ENCODE measurements at regions not wholly inside any gene's neighbourhood (a gene's known extent, or its start where the extent isn't known, plus 50 kb on each side); places are given as distances from the start of the nearest gene placed in this dataset.
"Not testable (repeated sequence)": the region's sequence is repeated elsewhere in the genome, so short reads cannot be mapped to it uniquely, and the experiment has no call there.

GRCh38 chr2:42987112-42987922 is 194.9 kb upstream of the HAAO start:
- DNase-seq: no peak

- no peak for DNase-seq
Measured at GRCh38 chr2:42984617-42985016, 192.2 kb upstream of the HAAO start.

GRCh38 chr2:42984081-42984480 is 191.7 kb upstream of the HAAO start:
- DNase-seq: no peak

GRCh38 chr2:42980764-42981416 is 188.5 kb upstream of the HAAO start:
- DNase-seq: no peak

- no peak for DNase-seq
Measured at GRCh38 chr2:42979870-42980763, 187.7 kb upstream of the HAAO start.

GRCh38 chr2:42979416-42979869 is 187.1 kb upstream of the HAAO start:
- DNase-seq: no peak

DNA sequence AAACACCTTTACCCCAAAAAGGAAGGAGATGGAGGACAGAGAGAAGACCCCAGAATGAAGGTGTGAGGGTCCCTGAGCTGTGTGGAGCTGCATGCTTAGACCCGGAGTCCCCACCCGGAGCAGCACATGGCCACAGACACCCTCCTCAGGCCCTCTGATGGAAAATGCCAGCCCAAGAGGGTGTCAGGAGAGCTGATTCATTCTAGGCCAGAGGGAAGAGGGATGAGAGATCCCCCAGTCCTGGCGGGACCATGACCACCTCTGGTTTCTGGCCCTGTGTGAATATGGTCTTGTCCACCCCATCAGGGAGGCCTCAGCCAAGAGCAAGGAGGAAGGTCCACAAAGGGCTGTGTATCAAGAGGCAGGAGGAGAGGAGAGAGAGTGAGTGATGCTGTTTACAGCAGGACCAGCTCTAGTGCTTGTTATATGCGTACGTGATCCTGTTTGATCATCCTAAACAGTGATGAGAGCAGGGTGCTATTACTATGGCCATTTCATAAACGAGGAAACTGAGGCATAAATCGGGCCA is 186.6 kb upstream of the HAAO start:
- no peak for DNase-seq

DNA sequence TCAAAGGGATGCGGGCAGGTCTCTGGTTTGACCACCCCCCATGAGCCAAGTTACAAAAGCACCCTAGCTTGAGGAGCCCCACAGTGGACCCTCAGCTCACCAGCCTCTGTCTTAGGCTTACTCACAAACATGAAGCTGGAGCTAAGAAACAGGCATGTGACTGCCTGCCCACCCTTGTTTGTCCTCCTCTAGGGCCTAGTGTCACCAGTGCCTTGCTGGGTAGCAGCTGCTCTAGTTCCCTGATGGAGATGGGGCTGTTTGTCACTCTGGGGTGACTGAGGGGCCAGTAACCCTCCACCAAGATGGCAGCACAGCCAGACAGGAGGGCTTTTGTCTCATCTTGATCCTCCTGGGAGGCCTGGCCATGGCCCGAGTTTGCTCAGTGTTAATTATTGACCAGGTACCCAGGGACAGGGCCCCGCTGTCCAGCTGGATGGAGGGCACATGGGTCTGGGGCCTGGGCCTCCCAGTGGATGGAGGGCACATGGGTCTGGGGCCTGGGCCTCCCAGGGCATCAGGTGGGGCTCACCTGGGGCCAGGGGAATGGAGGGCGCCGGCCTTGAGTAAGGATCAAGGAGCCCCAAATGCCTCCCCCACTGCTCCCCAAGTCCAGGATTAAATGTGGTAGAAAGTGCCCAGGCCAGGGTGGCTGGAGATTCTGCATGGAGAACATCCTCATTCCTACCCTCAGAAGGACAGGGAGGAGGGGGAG is 185.9 kb upstream of the HAAO start:
- no peak for DNase-seq

DNA sequence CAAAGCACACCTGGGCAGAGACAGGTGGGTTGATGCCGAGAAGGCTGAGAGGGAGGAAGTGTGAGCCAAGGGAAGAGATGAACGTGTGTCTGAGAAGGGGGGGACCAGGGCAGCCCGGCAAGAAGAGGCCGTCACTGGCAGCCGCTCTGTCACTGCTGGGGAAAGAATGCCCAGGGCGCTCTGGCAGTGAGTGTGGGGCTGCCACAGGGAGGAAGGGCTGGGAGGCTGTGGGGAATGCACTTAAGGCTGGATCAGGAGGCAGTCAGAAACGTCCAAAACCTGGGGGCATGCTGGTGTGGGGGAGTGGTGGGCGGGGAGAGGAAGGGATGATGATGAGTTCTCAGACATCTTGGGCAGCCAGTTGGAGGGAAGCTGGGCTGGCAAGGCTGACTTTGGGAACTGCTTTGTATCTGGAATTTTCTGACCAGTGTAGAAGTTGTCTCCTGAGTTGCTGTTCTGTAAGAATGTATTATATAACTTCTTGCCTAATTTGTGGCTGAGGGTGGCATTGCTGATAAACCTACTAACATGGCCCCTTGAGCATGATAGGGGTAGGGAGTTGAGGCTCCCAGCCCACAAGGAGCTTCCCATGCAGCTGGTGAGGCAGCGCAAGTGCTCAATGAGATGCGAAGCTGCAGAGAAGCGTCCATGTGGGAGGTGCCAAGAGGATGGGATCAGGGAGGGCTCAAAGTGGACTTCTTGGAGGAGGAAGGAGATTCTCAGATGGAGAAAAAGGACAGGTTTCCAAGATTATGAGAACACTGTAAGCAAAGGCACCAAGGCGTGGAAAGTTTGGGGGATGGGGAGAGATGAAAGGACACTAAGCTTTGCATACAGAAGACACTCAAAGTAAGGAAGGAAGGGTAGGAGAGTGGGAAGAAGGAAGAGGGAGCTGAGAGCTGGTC is 185.1 kb upstream of the HAAO start:
- no peak for DNase-seq

DNA sequence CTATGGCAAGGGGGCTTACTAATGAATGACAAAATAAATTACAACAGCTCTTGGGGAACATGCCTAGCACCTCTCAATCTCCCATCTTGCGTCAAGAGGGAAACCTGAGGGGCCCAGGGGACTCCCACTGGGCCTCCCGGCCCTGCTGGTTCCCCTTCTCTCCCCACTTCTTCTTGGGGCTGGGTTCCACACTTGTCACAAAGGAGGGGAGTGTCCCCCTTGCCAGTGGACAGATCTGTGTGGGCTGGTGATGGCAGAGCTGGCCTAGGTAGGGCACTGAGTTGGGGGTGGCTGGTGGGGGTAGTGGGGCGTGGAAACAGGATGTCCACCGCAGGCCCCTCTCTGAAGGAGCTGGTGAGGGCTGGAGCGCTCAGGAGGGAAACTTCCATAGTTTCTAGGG is 184.0 kb upstream of the HAAO start:
- DNase-seq: no peak

- DNase-seq: no peak
Measured at GRCh38 chr2:42974721-42975717, 182.6 kb upstream of the HAAO start.

GRCh38 chr2:42974169-42974720 is 181.9 kb upstream of the HAAO start:
- no peak for DNase-seq

DNA sequence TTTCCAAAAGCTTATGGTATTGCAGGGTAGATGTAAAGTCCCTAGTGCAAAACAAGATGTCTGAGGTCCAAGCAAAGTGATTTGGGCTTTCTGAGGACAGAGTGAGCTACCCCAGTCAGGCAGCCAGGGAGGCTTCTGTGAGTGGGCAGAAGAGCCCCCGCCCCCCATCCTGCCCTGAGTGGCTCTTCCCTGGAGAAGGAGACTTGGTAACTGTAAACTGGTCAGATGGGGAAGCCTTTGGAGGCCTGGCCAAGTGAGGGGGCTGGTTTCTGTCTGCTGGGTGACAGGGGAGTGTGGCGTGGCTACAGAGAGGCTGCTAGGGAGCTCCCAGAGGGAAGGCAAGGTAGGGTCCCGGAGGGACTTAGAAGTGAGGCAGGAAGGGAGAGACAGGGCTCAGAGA is 181.3 kb upstream of the HAAO start:
- no peak for DNase-seq

DNA sequence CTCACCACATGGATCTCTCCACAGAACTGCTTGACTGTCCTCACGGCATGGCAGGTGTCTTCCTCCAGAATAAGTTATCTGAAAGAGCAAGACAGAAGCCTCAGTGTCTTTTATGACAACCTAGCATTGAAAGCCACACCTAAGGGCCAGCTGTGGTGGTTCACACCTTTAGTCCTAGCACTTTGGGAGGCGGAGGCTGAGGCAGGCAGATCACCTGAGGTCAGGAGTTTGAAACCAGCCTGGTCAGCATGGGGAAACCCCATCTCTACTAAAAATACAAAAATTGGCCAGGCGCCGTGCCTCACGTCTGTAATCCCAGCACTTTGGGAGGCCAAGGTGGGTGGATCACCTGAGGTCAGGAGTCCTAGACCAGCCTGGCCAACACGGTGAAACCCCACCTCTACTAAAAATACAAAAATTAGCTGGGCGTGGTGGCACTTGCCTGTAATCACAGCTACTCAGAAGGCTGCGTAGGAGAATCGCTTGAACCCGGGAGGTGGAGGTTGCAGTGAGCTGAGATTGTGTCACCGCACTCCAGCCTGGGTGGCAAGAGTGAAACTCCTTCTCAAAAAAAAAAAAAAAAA is 180.6 kb upstream of the HAAO start:
- DNase-seq: not testable (repeated sequence)

GRCh38 chr2:42971947-42972736 is 179.8 kb upstream of the HAAO start:
- no peak for DNase-seq

- DNase-seq: no peak
Measured at GRCh38 chr2:42971381-42971780, 179.0 kb upstream of the HAAO start.

DNA sequence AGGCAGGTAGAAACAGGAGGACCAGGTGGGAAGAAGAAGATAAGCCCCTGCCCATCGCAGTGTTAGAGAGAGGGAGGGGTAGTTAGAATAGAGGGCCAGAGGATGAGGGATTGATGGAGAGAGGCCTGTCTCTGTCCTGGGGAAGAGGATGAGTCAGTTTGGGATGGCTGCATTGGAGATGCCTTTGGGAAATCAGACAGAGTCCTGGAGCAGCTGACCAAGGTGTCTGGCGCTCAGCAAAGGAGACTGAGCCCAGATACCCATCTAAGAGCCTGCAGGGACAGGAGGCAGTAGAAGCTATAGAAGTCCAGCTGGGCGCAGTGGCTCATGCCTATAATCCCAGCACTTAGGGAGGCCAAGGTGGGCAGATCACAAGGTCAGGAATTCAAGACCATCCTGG is 177.8 kb upstream of the HAAO start:
- no peak for DNase-seq

Measured in NCI-H2081 treated with DMSO at 0.1 percent for 48 hours (cell line).